Activated T-helper 1 cell treated with anti-CD3 and anti-CD28 coated beads, Interleukin-12 subunit alpha, Interleukin-12 subunit beta, Interleukin-2, Interleukin-4 antibody, amounts not matched to agents 30 ng/mL and 10 ng/mL and 1 ng/mL, durations not matched to agents 14 hours and 24 hours and 36 hours (primary cell): ENCODE measurements at regions not wholly inside any gene's neighbourhood (a gene's known extent, or its start where the extent isn't known, plus 50 kb on each side); places are given as distances from the start of the nearest gene placed in this dataset.

Source experiments
- DNase-seq: peaks from one replicate; pipeline ENCODE4 v3.0.0; 2021; ENCODE audit warnings: low spot score
- H3K27ac Mint-ChIP-seq: one replicate; pipeline ENCODE4 v1.8.0; 2021; ENCODE audit warnings: mild to moderate bottlenecking, mixed read lengths
- H3K27me3 Mint-ChIP-seq: one replicate; pipeline ENCODE4 v1.8.0; 2022; ENCODE audit warnings: mild to moderate bottlenecking, moderate library complexity, mixed read lengths; ENCODE audit not compliant: insufficient read depth
- H3K36me3 Mint-ChIP-seq: one replicate; pipeline ENCODE4 v1.8.0; 2021; ENCODE audit warnings: low read depth, mixed read lengths
- H3K4me1 Mint-ChIP-seq: one replicate; pipeline ENCODE4 v1.8.0; 2021; ENCODE audit warnings: low read depth, mixed read lengths
- H3K4me3 Mint-ChIP-seq: one replicate; pipeline ENCODE4 v1.8.0; 2021; ENCODE audit warnings: mild to moderate bottlenecking, moderate library complexity, mixed read lengths
- H3K9me3 Mint-ChIP-seq: one replicate; pipeline ENCODE4 v1.8.0; 2021; ENCODE audit warnings: mixed read lengths
- intact Hi-C: fragments of 100-400 bp; cut with micrococcal nuclease; formaldehyde crosslinking; loops from one replicate; pipeline ENCODE4 v1.15.1; 2024

- Mint-ChIP-seq H3K4me1 (no peaks in the 10 kb centered on the region), H3K4me3 (no peak overlapping the region), H3K27me3 (peaks cover 26% of the 10 kb centered on the region), H3K36me3 (no peaks in the 10 kb centered on the region), H3K9me3 (no peaks in the 10 kb centered on the region), H3K27ac (no peak overlapping the region)
- no peak for DNase-seq
- intact Hi-C loops: no loop called here
Observed at GRCh38 chr12:46131732-46132469, 136.9 kb downstream of the SLC38A1 start.

- H3K4me1 Mint-ChIP-seq: peaks cover 7% of the 10 kb centered on the region
- no peak for DNase-seq
- H3K4me3 Mint-ChIP-seq: no peak overlapping the region
- no peaks in the 10 kb centered on the region for H3K9me3 Mint-ChIP-seq
- no peak overlapping the region for H3K27ac Mint-ChIP-seq
- H3K36me3 Mint-ChIP-seq: no peaks in the 10 kb centered on the region
- peaks cover 26% of the 10 kb centered on the region for H3K27me3 Mint-ChIP-seq
- intact Hi-C loops: loop anchor here (5.0 kb wide), 1 partner anchor 235 kb away; no protein-coding TSS in a partner anchor
Observed at GRCh38 chr12:46127656-46128055, 137.3 kb upstream of the SCAF11 start.

DNA sequence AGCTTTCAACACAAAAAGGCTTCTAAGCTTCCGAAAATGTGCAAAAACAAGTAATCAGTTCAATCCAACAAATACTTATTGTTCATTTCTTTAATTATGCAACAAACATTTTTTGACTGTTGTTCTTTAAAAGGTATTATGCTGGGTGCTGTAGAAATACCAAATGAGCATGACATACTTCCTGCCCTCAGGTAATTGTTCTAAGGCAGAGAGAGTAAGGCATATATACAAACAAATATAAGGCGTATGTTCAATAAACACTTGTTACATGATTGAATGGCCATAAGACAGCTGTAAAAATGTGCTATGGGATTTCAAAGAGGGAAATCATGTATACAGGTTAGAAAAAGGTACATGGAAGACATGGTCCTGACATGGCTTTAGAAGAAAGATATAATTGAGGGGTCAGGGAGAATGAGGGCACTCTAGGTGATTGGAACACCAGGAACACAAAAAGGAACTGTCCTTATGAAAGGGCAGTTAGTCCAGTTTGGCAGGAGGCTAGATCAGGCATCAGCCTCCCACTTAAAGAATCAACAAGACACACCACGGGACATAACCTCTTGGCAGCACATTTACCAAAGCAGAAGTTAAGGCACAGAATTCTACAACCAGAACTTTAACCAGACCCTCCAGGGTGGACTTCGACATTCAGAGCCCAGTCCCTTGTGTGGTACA lies 135.8 kb upstream of the SCAF11 start:
- intact Hi-C loops: loop anchor here (5.0 kb wide), 1 partner anchor 236 kb away; no protein-coding TSS in a partner anchor
- no peak for DNase-seq
- Mint-ChIP-seq H3K9me3 (no peaks in the 10 kb centered on the region), H3K27me3 (peaks cover 34% of the 10 kb centered on the region), H3K4me3 (no peak overlapping the region), H3K36me3 (no peaks in the 10 kb centered on the region), H3K4me1 (peaks cover 7% of the 10 kb centered on the region), H3K27ac (no peak overlapping the region)

DNA sequence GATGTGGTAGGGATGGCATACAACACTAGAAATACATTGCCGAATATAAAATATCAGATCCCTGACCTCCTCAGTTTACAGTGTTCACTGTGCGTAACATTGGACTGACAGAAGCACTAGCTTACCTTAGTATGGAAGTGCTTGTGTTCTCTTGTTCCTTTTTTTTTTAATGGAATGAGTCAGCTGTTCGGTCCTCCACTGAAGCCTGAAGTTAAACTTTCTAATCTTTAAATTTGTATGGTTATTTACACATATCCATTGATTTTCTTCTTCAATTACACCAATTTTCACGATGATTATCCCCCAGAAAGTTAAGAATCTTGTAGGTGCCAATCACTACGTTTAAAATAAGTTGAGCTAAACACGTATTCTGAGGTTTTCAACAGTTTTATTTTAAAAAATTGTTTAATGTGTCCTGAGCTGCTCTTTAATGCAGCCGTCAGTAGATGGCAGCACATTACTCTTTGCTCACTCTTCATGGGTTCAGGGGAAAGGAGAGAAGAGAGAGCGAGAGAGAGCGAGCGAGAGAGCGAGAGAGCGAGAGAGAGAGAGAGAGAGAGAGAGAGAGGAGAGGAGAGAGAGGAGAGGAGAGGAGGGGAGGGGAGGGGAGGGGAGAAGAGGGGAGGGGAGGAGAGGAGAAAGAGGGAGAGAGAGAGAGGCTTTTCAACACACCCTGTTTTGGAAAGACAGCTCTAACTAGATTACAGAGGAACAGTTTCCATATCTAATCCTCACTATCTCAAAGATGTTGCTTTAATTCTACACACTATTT lies 134.7 kb upstream of the SCAF11 start:
- peak; percentile 42 for DNase-seq
- Mint-ChIP-seq H3K27ac (peak overlapping the region; percentile 75), H3K4me1 (peaks cover 7% of the 10 kb centered on the region), H3K4me3 (peak overlapping the region; percentile 27), H3K9me3 (no peaks in the 10 kb centered on the region), H3K36me3 (no peaks in the 10 kb centered on the region), H3K27me3 (peaks cover 36% of the 10 kb centered on the region)
- intact Hi-C loops: loop anchor here (1.0 to 5.0 kb wide), 8 partner anchors 53 to 896 kb away; partner anchors contain the start of gene SCAF11

DNA sequence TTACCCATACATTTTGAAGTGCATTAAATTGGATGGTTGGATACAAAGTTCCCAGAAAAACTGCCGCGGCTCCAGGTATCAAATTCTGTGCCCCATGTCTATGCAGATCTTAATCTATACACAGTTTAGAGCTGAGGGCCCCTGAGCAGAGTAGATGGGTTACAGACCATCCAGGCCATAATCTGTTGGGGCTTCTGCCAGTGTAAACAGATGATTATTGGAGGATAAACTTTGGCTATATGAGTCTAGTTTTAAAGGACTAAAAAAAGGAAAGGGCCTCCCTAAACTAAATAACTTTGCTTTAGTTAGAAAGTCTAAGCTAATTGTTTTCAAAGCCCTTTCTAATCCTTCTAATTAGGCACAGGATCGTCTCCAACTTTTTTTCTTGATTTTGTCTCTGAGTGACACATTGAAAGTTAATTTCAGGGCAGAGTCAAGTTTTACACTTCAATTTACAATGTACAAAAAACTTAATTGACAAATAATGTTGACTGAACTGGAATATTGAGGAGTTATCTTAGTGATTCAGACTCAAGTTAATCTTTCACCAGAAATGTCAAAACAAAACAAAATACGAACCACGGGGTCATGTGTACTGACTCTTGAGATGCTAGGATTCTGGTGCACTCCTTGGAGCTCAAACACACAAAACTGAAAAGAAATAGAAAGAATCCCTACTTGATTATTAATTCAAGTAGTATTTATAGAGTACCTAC lies 133.9 kb upstream of the SCAF11 start:
- Mint-ChIP-seq H3K9me3 (no peaks in the 10 kb centered on the region), H3K27me3 (peaks cover 35% of the 10 kb centered on the region), H3K27ac (no peak overlapping the region), H3K4me3 (no peak overlapping the region), H3K4me1 (peaks cover 7% of the 10 kb centered on the region), H3K36me3 (no peaks in the 10 kb centered on the region)
- DNase-seq: no peak
- intact Hi-C loops: loop anchor here (2.0 kb wide), 3 partner anchors 133 to 861 kb away; partner anchors contain the start of gene SCAF11

GRCh38 chr12:46112364-46112763 lies 122.0 kb upstream of the SCAF11 start:
- H3K4me3 Mint-ChIP-seq: no peak overlapping the region
- no peaks in the 10 kb centered on the region for H3K36me3 Mint-ChIP-seq
- H3K9me3 Mint-ChIP-seq: peaks cover 6% of the 10 kb centered on the region
- no peak for DNase-seq
- no peaks in the 10 kb centered on the region for H3K4me1 Mint-ChIP-seq
- intact Hi-C loops: no loop called here
- H3K27ac Mint-ChIP-seq: no peak overlapping the region
- H3K27me3 Mint-ChIP-seq: peaks cover 10% of the 10 kb centered on the region

GRCh38 chr12:46111715-46112114 lies 121.3 kb upstream of the SCAF11 start:
- no peaks in the 10 kb centered on the region for H3K4me1 Mint-ChIP-seq
- H3K9me3 Mint-ChIP-seq: peaks cover 6% of the 10 kb centered on the region
- H3K4me3 Mint-ChIP-seq: no peak overlapping the region
- peaks cover 10% of the 10 kb centered on the region for H3K27me3 Mint-ChIP-seq
- no peaks in the 10 kb centered on the region for H3K36me3 Mint-ChIP-seq
- DNase-seq: no peak
- intact Hi-C loops: no loop called here
- H3K27ac Mint-ChIP-seq: no peak overlapping the region

DNA sequence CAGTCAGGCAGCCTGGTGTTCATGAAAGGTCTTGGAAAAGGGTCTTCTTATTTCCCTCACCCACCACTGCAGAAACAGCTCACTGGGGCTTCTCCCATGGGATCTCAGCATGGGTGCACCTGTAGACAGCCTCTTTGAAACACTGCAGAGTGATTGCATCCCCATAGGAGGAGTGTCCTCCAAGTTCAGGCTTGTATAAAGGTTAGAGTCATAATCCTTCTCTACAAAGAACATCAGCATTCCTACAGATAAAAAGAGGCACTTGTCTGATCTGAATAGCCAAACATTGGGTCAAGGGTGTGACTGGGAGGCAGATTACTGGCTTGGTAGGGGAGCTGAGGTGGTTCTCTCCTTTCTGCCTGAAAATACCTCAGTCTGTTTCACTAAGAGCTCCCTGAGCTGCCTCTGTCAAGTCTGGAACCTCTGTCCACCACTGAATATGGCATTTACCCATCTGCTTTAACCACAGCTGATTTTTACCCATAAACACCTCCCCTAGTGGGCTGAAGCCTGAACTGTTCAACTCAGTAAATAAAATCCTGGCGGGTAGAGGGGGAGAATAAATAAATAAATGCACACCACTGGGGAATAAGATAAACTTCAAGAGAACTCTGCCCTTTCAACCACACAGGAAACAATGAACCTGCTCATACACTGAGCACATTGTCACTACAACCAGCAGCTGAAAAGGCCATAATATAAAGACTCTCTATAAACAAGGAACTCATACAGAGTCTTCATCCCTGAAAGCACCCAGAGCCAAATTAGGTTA lies 120.7 kb upstream of the SCAF11 start:
- Mint-ChIP-seq H3K27me3 (peaks cover 10% of the 10 kb centered on the region), H3K4me3 (no peak overlapping the region), H3K36me3 (no peaks in the 10 kb centered on the region), H3K4me1 (no peaks in the 10 kb centered on the region), H3K27ac (no peak overlapping the region), H3K9me3 (peaks cover 6% of the 10 kb centered on the region)
- DNase-seq: no peak
- intact Hi-C loops: no loop called here

DNA sequence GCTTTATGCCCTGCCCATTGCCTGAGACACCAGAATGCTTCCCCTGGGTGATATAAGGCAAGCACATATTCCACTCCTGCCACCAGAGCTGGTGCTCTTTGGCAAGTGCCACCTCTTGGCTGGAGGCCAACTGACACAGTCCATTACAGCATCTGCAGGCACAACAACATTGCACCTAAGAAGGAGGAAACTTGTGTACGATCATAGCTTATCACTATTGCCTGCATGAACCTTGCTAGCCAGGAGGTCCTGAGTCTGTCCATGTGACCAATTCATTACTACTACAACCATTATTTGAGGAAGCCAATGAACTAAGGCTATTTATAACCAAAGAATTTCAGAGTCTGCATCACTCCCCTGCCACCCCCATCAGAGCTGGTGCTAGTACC lies 119.8 kb upstream of the SCAF11 start:
- peaks cover 6% of the 10 kb centered on the region for H3K9me3 Mint-ChIP-seq
- H3K27ac Mint-ChIP-seq: no peak overlapping the region
- DNase-seq: no peak
- intact Hi-C loops: no loop called here
- no peaks in the 10 kb centered on the region for H3K36me3 Mint-ChIP-seq
- H3K27me3 Mint-ChIP-seq: peaks cover 7% of the 10 kb centered on the region
- H3K4me1 Mint-ChIP-seq: no peaks in the 10 kb centered on the region
- H3K4me3 Mint-ChIP-seq: no peak overlapping the region

GRCh38 chr12:46109343-46110222 lies 119.2 kb upstream of the SCAF11 start:
- H3K36me3 Mint-ChIP-seq: no peaks in the 10 kb centered on the region

GRCh38 chr12:46108721-46109120 lies 118.3 kb upstream of the SCAF11 start:
- peaks cover 5% of the 10 kb centered on the region for H3K27me3 Mint-ChIP-seq

More at GRCh38 chr12:46109343-46110222, 119.2 kb upstream of the SCAF11 start:
- H3K27ac Mint-ChIP-seq: no peak overlapping the region
- DNase-seq: no peak
- intact Hi-C loops: no loop called here
- no peak overlapping the region for H3K4me3 Mint-ChIP-seq
- H3K27me3 Mint-ChIP-seq: peaks cover 5% of the 10 kb centered on the region
- no peaks in the 10 kb centered on the region for H3K4me1 Mint-ChIP-seq
- peaks cover 6% of the 10 kb centered on the region for H3K9me3 Mint-ChIP-seq

More at GRCh38 chr12:46108721-46109120, 118.3 kb upstream of the SCAF11 start:
- intact Hi-C loops: no loop called here
- DNase-seq: no peak
- Mint-ChIP-seq H3K27ac (no peak overlapping the region), H3K4me3 (no peak overlapping the region), H3K9me3 (peaks cover 6% of the 10 kb centered on the region), H3K36me3 (no peaks in the 10 kb centered on the region), H3K4me1 (no peaks in the 10 kb centered on the region)
